HG02623 (cell line): ENCODE measurements at regions not wholly inside any gene's neighbourhood (a gene's known extent, or its start where the extent isn't known, plus 50 kb on each side); places are given as distances from the start of the nearest gene placed in this dataset.

Experiments
- ATAC-seq: cut with Tn5 transposase; IDR thresholded peaks from one replicate; pipeline ENCODE4 v1.9.1; 2021; ENCODE audit warnings: moderate library complexity; ENCODE audit not compliant: unreplicated experiment

DNA sequence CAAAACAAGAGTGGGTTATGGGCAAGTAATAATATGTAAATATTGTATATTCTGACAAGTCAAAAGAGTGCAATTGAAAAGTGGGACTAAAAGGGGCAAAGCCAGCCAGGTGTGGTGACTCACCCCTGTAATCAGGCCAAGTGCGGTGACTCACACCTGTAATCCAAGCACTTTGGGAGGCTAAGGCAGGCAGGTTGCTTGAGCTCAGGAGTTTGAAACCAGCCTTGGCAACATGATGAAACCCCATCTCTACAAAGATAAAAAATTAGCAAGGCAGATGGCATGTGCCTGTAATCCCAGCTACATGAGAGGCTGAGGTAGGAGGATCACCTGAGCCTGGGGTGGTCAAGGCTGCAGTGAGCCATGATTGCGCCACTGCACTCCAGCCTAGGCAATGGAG lies 304.0 kb downstream of the HHIPL2 start:
- ATAC-seq = no peak

GRCh38 chr1:222242492-222242891 lies 305.4 kb downstream of the HHIPL2 start:
- no peak for ATAC-seq

GRCh38 chr1:222241410-222241809 lies 306.5 kb downstream of the HHIPL2 start:
- no peak for ATAC-seq

DNA sequence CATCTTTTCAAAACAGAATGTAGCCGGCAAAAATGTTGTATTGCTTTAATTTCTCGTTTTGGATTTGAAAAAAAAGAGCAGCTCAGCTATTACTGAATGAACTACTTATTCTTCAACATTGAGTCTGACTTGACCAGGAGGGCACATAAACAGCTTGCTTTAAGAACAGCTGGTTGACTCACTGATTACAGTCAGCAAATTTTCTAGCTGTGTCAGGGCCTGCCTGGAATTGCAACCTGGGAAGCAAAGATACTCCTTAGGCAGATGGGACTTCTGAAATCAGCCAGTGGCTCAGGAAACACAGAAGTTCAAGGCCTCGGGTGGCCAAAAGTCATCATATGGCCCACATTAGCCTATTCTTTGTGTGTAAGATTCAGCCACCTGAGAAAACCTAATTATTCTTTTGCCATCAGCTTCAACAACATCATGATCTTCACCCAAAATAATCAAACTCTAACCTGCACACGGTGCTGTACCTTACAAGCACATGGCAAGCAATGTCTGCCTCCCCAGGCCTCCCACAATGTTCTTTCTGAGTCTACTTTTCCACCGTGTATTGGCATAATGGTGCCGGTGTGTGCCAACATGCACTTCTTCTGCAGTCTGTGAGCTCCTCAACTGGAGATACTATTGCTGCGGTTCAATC lies 307.2 kb downstream of the HHIPL2 start:
- no peak for ATAC-seq

DNA sequence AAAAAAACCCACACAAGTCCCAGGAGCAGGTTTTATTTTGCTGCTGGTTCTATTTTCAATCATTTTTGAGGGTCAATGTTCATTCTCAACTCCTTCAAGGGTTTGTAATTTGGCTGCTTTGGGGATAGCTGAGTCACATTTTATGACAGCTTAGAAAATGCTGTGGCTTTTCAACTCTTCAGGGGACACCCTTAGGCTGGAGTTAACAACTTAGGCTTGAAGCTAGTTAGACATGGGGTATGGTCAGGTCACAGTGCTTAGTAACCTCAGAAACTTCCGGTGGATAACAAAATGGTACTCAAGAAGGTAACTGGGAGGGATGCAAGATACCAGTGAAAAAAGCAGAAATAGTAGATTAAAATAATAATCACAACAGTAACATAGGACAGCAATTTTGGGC lies 308.8 kb downstream of the HHIPL2 start:
- no peak for ATAC-seq

GRCh38 chr1:222234351-222234750 lies 313.6 kb downstream of the HHIPL2 start:
- no peak for ATAC-seq

- ATAC-seq = no peak
Measured at GRCh38 chr1:222233444-222234158, 314.3 kb downstream of the HHIPL2 start.

- ATAC-seq = no peak
Measured at GRCh38 chr1:222232842-222233241, 315.1 kb downstream of the HHIPL2 start.

GRCh38 chr1:222229672-222230312 lies 318.1 kb downstream of the HHIPL2 start:
- no peak for ATAC-seq

- no peak for ATAC-seq
Measured at GRCh38 chr1:222225316-222225691, 322.6 kb downstream of the HHIPL2 start.

GRCh38 chr1:222224636-222225315 lies 323.1 kb downstream of the HHIPL2 start:
- ATAC-seq = no peak

DNA sequence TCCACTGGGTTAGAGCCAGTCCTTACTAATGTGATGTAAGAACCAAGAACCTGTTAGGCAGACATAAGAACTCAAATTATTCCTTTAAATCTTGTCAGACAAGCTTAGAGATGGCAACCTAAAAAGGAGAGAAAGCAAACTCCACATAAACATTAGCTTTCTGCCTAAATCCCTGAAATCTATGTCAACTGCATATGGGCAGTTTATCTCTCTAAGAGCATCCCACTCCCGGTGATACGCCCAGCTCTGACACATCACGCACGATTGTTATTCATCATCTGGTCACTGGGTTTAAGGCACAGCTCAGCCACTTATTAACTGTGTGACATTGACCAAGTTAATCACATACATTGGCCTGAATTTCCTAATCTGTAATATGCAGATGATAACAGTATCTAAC lies 323.7 kb downstream of the HHIPL2 start:
- ATAC-seq = no peak

GRCh38 chr1:222223010-222223409 lies 324.9 kb downstream of the HHIPL2 start:
- no peak for ATAC-seq

- no peak for ATAC-seq
Measured at GRCh38 chr1:222216255-222216754, 331.6 kb downstream of the HHIPL2 start.

- no peak for ATAC-seq
Measured at GRCh38 chr1:222210776-222211175, 337.1 kb downstream of the HHIPL2 start.

DNA sequence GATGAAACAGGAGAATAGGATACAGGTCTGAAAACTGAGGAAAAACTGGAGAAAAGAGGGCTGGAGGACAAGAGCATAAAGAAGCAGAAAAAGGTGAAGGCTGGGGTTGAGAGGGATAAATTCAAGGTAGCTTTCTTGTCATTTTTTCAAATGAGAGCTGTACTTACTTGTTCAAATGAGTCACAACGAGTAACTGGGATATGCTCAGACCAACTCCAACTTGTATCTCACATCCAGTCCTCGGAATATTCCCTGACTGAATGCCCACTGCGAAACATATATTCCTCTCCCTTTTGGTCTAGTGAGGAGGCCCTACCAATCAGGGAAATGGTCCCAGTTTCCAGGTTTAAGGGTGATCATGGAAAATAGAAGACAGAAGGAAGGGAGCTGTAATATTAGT lies 343.4 kb downstream of the HHIPL2 start:
- no peak for ATAC-seq

GRCh38 chr1:222202831-222203230 lies 345.1 kb downstream of the HHIPL2 start:
- ATAC-seq = no peak

DNA sequence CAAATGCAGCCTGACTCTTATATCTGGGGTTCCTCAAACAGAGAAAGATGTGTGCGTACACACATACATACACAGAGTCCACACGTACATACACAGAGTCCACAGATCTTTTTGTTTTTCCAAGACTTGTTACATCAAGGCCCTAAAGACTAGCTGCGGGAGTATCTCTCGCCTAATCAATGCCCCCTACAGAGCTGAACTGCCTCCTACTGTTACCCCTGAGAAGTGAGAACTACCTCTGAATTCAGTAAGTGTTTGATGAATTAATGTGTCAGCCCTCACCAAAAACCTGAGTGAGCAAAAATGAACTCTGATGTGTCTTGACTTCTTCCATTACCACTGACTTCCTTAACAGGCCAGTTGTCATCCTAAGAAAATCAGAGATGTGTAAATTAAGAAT lies 351.2 kb downstream of the HHIPL2 start:
- ATAC-seq = no peak

GRCh38 chr1:222196288-222196687 lies 351.6 kb downstream of the HHIPL2 start:
- ATAC-seq = no peak

- no peak for ATAC-seq
Measured at GRCh38 chr1:222195857-222196256, 352.0 kb downstream of the HHIPL2 start.

DNA sequence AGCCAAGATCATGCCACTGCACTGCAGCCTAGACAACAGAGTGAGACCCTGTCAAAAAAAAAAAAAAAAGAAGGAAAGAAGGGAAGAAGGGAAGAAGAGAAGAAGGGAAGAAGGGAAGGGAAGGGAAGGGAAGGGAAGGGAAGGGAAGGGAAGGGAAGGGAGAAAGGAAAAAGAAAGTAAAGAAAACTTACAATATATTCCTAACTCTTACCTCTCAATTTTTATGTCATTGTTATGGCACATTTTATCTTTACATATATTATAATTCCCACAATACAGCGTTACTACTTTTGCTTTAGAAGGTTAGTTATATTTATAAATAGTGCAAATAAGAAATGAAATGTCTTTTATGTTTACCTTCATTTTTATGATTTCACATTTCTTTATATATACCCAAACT lies 358.7 kb downstream of the HHIPL2 start:
- ATAC-seq = no peak
